Activated CD4-positive, alpha-beta T cell treated with anti-CD3 and anti-CD28 coated beads for 24 hours (primary cell): ENCODE measurements at regions not wholly inside any gene's neighbourhood (a gene's known extent, or its start where the extent isn't known, plus 50 kb on each side); places are given as distances from the start of the nearest gene placed in this dataset.
"Not testable (repeated sequence)": the region's sequence is repeated elsewhere in the genome, so short reads cannot be mapped to it uniquely, and the experiment has no call there.

ENCODE experiments used
- DNase-seq, 2 donors: peaks; one replicate each; pipeline ENCODE4 v3.0.0-alpha.2; 2020; ENCODE audit warnings: low read depth in 2 of 2

- DNase-seq, result not testable (repeated sequence)
These were observed 105.7 kb downstream of the SPDYE17 start for GRCh38 chr7:76926416-76926815.

GRCh38 chr7:76924756-76925155 lies 107.4 kb downstream of the SPDYE17 start:
- not testable (repeated sequence) for DNase-seq

GRCh38 chr7:76918619-76919018 lies 113.5 kb downstream of the SPDYE17 start:
- not testable (repeated sequence) for DNase-seq

- DNase-seq, result not testable (repeated sequence)
These were observed 117.8 kb downstream of the SPDYE17 start for GRCh38 chr7:76914361-76914760.

GRCh38 chr7:76912011-76912814 lies 119.9 kb downstream of the SPDYE17 start:
- DNase-seq, result not testable (repeated sequence)

- not testable (repeated sequence) for DNase-seq
These were observed 127.5 kb downstream of the SPDYE17 start for GRCh38 chr7:76904688-76905087.

GRCh38 chr7:76901944-76902710 lies 130.0 kb downstream of the SPDYE17 start:
- not testable (repeated sequence) for DNase-seq

GRCh38 chr7:76898807-76899206 lies 133.4 kb downstream of the SPDYE17 start:
- DNase-seq, result not testable (repeated sequence)

- DNase-seq, result not testable (repeated sequence)
These were observed 135.2 kb downstream of the SPDYE17 start for GRCh38 chr7:76897007-76897406.

- not testable (repeated sequence) for DNase-seq
These were observed 136.5 kb downstream of the SPDYE17 start for GRCh38 chr7:76895696-76896095.

GRCh38 chr7:76891771-76892170 lies 140.4 kb downstream of the SPDYE17 start:
- DNase-seq, result not testable (repeated sequence)

GRCh38 chr7:76879733-76880288 lies 152.3 kb downstream of the SPDYE17 start:
- DNase-seq, result not testable (repeated sequence)

- not testable (repeated sequence) for DNase-seq
These were observed 156.4 kb downstream of the SPDYE17 start for GRCh38 chr7:76875760-76876159.

- DNase-seq, result not testable (repeated sequence)
These were observed 161.7 kb downstream of the SPDYE17 start for GRCh38 chr7:76870504-76870808.

- DNase-seq, result not testable (repeated sequence)
These were observed 164.7 kb downstream of the SPDYE17 start for GRCh38 chr7:76867364-76867889.

- not testable (repeated sequence) for DNase-seq
These were observed 168.9 kb downstream of the SPDYE17 start for GRCh38 chr7:76863150-76863773.

- DNase-seq, result not testable (repeated sequence)
These were observed 169.9 kb downstream of the SPDYE17 start for GRCh38 chr7:76862241-76862640.

GRCh38 chr7:76859933-76860332 lies 172.2 kb downstream of the SPDYE17 start:
- DNase-seq, result not testable (repeated sequence)

- not testable (repeated sequence) for DNase-seq
These were observed 177.5 kb downstream of the SPDYE17 start for GRCh38 chr7:76854631-76855030.

- not testable (repeated sequence) for DNase-seq
These were observed 179.2 kb downstream of the SPDYE17 start for GRCh38 chr7:76852787-76853584.

- DNase-seq, result not testable (repeated sequence)
These were observed 179.8 kb downstream of the SPDYE17 start for GRCh38 chr7:76852362-76852761.
